ENCODE measurements at regions not wholly inside any gene's neighbourhood (a gene's known extent, or its start where the extent isn't known, plus 50 kb on each side); places are given as distances from the start of the nearest gene placed in this dataset.

DNA sequence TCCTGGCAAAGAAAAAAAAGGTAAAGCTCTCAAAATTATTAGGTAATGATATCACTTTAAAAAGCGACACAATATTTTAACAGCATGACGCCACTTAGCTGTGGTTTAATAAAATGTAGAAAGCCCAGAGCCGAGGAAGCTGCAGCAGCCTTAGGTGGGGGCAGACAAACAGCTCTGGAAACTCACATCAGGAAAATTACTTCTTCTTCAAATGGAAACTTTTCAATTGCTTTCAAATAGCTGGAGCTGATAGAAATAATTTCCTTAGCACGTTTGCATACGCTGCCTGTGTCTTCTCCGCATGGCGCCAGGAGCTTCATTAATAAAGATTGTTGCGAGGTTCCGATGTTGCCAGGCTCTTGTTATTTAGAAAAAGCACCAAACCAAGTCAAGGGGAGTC, 835.3 kb upstream of the EEF2KMT start:
- Histone ChIP-seq H3K27me3 (ENCODE audit: control insufficient read depth in 3 of 3, insufficient read depth in 3 of 3, low read length in 2 of 3) (no peaks in the 10 kb centered on the region), H3K9ac (ENCODE audit: insufficient read depth in 1 of 2, low read length in 2 of 2) (no peak overlapping the region), H3K9me3 (ENCODE audit: control insufficient read depth in 4 of 4, insufficient read depth in 3 of 4, low read length in 3 of 4) (peaks cover 0 to 10% (median 0%) of the 10 kb centered on the region in 4 donors), H3K4me3 (no peak overlapping the region), H3K36me3 (ENCODE audit: control insufficient read depth in 4 of 4, insufficient read depth in 4 of 4, low read length in 4 of 4) (no peaks in the 10 kb centered on the region), H3K4me1 (ENCODE audit: control insufficient read depth in 5 of 5, insufficient read depth in 5 of 5, low read length in 5 of 5) (no peaks in the 10 kb centered on the region), H3K27ac (ENCODE audit: low read depth in 1 of 2, low read length in 1 of 2) (no peak overlapping the region)
- no peak for ATAC-seq (ENCODE audit: insufficient read depth, low FRiP score)
- TF ChIP-seq, protein P1, sequence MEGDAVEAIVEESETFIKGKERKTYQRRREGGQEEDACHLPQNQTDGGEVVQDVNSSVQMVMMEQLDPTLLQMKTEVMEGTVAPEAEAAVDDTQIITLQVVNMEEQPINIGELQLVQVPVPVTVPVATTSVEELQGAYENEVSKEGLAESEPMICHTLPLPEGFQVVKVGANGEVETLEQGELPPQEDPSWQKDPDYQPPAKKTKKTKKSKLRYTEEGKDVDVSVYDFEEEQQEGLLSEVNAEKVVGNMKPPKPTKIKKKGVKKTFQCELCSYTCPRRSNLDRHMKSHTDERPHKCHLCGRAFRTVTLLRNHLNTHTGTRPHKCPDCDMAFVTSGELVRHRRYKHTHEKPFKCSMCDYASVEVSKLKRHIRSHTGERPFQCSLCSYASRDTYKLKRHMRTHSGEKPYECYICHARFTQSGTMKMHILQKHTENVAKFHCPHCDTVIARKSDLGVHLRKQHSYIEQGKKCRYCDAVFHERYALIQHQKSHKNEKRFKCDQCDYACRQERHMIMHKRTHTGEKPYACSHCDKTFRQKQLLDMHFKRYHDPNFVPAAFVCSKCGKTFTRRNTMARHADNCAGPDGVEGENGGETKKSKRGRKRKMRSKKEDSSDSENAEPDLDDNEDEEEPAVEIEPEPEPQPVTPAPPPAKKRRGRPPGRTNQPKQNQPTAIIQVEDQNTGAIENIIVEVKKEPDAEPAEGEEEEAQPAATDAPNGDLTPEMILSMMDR (IDR thresholded peaks at IDR 0.05; ENCODE audit: control extremely low read depth, extremely low read depth): no peak
- DNase-seq: no peak
- 57 to 66% methylated on average over 9 of the region's 9 CpGs for WGBS, 2 donors

DNA sequence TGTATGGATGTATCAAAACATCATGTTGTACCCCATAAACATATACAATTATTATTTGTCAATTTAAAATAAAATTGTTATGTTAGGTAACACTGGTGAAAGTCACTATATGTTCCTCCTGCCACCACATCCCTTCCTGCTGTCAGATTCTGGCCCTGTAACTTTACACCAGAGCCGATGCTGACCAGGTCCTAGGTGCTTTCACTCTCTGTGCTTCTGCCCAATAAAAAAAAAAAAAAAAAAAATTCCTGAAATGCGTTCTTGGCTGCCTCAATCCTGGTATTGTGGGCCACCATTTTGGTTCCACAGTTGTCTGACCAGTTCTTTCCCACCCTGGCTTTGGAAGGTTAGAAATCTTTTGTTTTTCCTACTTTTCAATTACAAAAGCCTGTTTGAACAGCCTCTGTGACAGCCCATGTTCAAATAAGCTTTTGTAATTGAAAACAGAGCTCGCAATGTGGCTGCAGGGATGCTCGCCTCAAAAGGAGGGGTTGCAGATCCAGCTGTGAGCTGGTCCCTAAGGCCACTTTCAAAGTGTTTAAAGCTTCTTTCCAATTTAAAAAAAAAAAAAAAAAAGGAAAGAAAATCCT, 831.0 kb upstream of the EEF2KMT start:
- H3K27me3 ChIP-seq (ENCODE audit: control insufficient read depth in 3 of 3, insufficient read depth in 3 of 3, low read length in 2 of 3): no peaks in the 10 kb centered on the region
- 13 to 15% methylated on average over 4 of the region's 4 CpGs for WGBS, 2 donors
- H3K9ac ChIP-seq (ENCODE audit: insufficient read depth in 1 of 2, low read length in 2 of 2): no peak overlapping the region
- no peaks in the 10 kb centered on the region for H3K36me3 ChIP-seq (ENCODE audit: control insufficient read depth in 4 of 4, insufficient read depth in 4 of 4, low read length in 4 of 4)
- H3K4me3 ChIP-seq: no peak overlapping the region
- no peaks in the 10 kb centered on the region for H3K4me1 ChIP-seq (ENCODE audit: control insufficient read depth in 5 of 5, insufficient read depth in 5 of 5, low read length in 5 of 5)
- H3K27ac ChIP-seq (ENCODE audit: low read depth in 1 of 2, low read length in 1 of 2): no peak overlapping the region
- H3K9me3 ChIP-seq (ENCODE audit: control insufficient read depth in 4 of 4, insufficient read depth in 3 of 4, low read length in 3 of 4): peaks cover 0 to 3% (median 0%) of the 10 kb centered on the region in 4 donors
- TF ChIP-seq, protein P1 (IDR thresholded peaks at IDR 0.05; ENCODE audit: control extremely low read depth, extremely low read depth): no peak
- no peak for ATAC-seq (ENCODE audit: insufficient read depth, low FRiP score)
- DNase-seq: peak; percentile 4 to 23 (median 9)

DNA sequence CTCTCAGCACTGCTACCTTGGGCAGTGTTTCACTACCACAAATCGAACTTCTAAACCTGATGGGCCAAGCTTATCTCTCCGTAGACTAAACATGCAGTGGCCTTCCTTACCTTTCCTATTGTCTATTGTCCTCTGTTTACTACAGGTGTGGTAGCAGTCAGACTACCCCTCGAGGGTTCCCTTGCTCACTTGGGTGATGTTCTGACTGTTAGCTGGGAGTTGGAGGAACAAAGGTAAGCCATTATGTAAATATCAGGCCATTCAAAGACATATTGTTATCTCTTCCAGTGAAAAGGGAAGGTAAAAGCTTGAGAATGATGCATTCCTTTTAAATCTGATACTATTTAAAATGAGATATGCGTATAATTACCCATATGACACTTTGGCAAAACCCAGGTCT, 828.3 kb upstream of the EEF2KMT start:
- Histone ChIP-seq H3K4me1 (ENCODE audit: control insufficient read depth in 5 of 5, insufficient read depth in 5 of 5, low read length in 5 of 5) (no peaks in the 10 kb centered on the region), H3K27me3 (ENCODE audit: control insufficient read depth in 3 of 3, insufficient read depth in 3 of 3, low read length in 2 of 3) (no peaks in the 10 kb centered on the region), H3K9me3 (ENCODE audit: control insufficient read depth in 4 of 4, insufficient read depth in 3 of 4, low read length in 3 of 4) (no peaks in the 10 kb centered on the region), H3K36me3 (ENCODE audit: control insufficient read depth in 4 of 4, insufficient read depth in 4 of 4, low read length in 4 of 4) (no peaks in the 10 kb centered on the region), H3K4me3 (no peak overlapping the region), H3K27ac (ENCODE audit: low read depth in 1 of 2, low read length in 1 of 2) (no peak overlapping the region), H3K9ac (ENCODE audit: insufficient read depth in 1 of 2, low read length in 2 of 2) (no peak overlapping the region)
- TF ChIP-seq, protein P1 (IDR thresholded peaks at IDR 0.05; ENCODE audit: control extremely low read depth, extremely low read depth): no peak
- DNase-seq (no peak), ATAC-seq (ENCODE audit: insufficient read depth, low FRiP score) (no peak)
- WGBS, 2 donors: 53 to 62% methylated on average over 4 of the region's 4 CpGs

DNA sequence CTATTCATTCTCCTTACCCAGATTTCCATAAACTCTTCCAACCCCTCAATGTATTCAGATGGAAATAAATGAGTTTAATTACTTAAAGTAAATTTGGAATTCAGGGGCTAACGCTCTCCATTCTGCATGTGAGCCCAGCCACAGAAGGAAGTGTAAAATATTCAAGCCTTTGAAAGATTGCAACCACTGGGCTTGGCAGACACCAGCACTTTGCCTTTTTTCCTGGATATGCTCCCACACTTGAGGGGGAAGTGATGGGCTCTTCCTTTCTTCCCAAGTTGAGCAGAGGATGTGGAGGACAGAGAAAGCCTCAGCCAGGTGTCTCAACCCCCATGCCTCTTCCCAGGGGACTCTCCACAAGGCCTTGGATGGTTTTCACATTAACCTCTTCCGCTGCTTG, 825.1 kb upstream of the EEF2KMT start:
- DNase-seq (no peak), ATAC-seq (ENCODE audit: insufficient read depth, low FRiP score) (no peak)
- Histone ChIP-seq H3K27ac (ENCODE audit: low read depth in 1 of 2, low read length in 1 of 2) (no peak overlapping the region), H3K4me1 (ENCODE audit: control insufficient read depth in 5 of 5, insufficient read depth in 5 of 5, low read length in 5 of 5) (no peaks in the 10 kb centered on the region), H3K4me3 (no peak overlapping the region), H3K9ac (ENCODE audit: insufficient read depth in 1 of 2, low read length in 2 of 2) (no peak overlapping the region), H3K27me3 (ENCODE audit: control insufficient read depth in 3 of 3, insufficient read depth in 3 of 3, low read length in 2 of 3) (no peaks in the 10 kb centered on the region), H3K36me3 (ENCODE audit: control insufficient read depth in 4 of 4, insufficient read depth in 4 of 4, low read length in 4 of 4) (no peaks in the 10 kb centered on the region), H3K9me3 (ENCODE audit: control insufficient read depth in 4 of 4, insufficient read depth in 3 of 4, low read length in 3 of 4) (peaks cover 0 to 2% (median 0%) of the 10 kb centered on the region in 4 donors)
- TF ChIP-seq, protein P1 (IDR thresholded peaks at IDR 0.05; ENCODE audit: control extremely low read depth, extremely low read depth): no peak
- 66 to 80% methylated on average over 2 of the region's 2 CpGs for WGBS, 2 donors

Data from lung (tissue), 11 donors.